HUES48 (cell line): ENCODE measurements at regions not wholly inside any gene's neighbourhood (a gene's known extent, or its start where the extent isn't known, plus 50 kb on each side); places are given as distances from the start of the nearest gene placed in this dataset.

Experiments
- H3K27ac ChIP-seq: one replicate; pipeline ENCODE4 v1.7.0; 2013; ENCODE audit warnings: low read depth, low read length, inconsistent platforms
- H3K27me3 ChIP-seq: 2 replicates; pipeline ENCODE4 v1.6.1; 2013; ENCODE audit warnings: mild to moderate bottlenecking, low read length; ENCODE audit not compliant: control insufficient read depth, insufficient read depth
- H3K36me3 ChIP-seq: 2 replicates; pipeline ENCODE4 v1.6.1; 2013; ENCODE audit warnings: low read length; ENCODE audit not compliant: control insufficient read depth, insufficient read depth
- H3K4me1 ChIP-seq: 2 replicates; pipeline ENCODE4 v1.6.1; 2013; ENCODE audit warnings: mild to moderate bottlenecking, low read length; ENCODE audit not compliant: control insufficient read depth, insufficient read depth
- H3K4me3 ChIP-seq: 2 replicates; pipeline ENCODE4 v1.5.1; 2013; ENCODE audit warnings: mild to moderate bottlenecking, low read depth, low read length
- H3K9ac ChIP-seq: 2 replicates; pipeline ENCODE4 v1.6.1; 2013; ENCODE audit warnings: mild to moderate bottlenecking, low read depth, low read length, moderate library complexity
- H3K9me3 ChIP-seq: 2 replicates; pipeline ENCODE4 v1.6.1; 2013; ENCODE audit warnings: low read length; ENCODE audit not compliant: control insufficient read depth, insufficient read depth

DNA sequence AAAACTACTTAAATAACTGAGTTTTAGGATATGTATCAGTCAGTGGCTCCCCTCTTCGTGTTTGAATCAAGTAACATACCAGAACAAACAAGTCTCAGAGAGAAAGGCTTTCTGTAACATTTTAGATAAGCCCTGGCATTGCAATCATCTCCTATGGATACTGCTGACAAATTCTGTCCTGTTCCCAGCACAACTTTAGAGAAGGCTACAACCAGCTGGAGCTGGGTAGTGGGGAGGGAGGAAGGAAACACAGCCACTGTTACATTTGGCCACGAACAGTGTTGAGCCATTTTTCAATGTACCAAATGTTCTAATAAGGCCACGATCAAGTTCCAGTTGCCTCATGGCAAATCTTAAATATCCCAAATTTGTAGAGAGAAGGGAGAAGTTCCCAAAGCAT, 511.8 kb upstream of the WWC1 start:
- no peak overlapping the region for H3K9ac ChIP-seq
- H3K27ac ChIP-seq = no peak overlapping the region
- no peaks in the 10 kb centered on the region for H3K9me3 ChIP-seq
- H3K27me3 ChIP-seq = no peaks in the 10 kb centered on the region
- no peak overlapping the region for H3K4me3 ChIP-seq
- H3K36me3 ChIP-seq = no peaks in the 10 kb centered on the region
- no peaks in the 10 kb centered on the region; the same call in 1 of the 2 replicates for H3K4me1 ChIP-seq

- Histone ChIP-seq H3K4me3 (no peak overlapping the region), H3K9ac (no peak overlapping the region), H3K4me1 (no peaks in the 10 kb centered on the region; the same call in 1 of the 2 replicates), H3K27ac (no peak overlapping the region), H3K27me3 (no peaks in the 10 kb centered on the region), H3K36me3 (no peaks in the 10 kb centered on the region), H3K9me3 (no peaks in the 10 kb centered on the region)
These were observed 511.3 kb upstream of the WWC1 start for GRCh38 chr5:167780177-167780576.

DNA sequence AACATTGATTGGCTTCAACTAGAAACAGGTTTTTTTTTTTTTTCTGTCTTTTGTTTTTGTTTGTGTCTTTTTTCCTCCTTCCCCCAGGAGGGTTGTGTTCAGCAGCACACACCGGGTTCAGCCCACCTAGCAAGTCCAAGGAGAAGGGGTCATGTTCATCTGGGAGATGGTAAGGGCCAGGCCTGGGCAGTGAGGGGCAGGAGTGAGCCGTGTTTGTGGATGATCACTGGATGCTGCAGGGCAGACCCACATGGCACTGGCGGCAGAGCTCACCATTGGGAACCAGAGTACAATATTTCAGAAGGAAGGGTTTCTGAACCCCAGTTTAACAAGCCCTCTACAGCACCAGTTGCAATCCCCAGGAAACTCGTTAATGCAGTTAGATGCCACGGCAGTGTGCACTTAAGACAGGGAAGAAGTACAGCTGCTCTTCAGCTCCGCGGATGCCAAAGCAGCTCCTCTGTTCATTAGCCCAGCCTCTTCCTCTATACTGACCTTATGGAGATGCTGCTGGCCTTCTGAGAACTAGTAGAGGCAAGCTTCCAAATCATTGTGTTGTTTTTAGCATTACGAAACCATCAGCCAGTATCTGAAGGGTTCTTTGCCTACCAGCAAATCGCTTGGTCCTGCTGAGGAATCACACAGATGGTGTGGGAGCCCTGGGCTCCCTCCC, 508.2 kb upstream of the WWC1 start:
- Histone ChIP-seq H3K4me3 (no peak overlapping the region), H3K9me3 (no peaks in the 10 kb centered on the region), H3K4me1 (no peaks in the 10 kb centered on the region), H3K27me3 (no peaks in the 10 kb centered on the region), H3K27ac (no peak overlapping the region), H3K36me3 (no peaks in the 10 kb centered on the region), H3K9ac (no peak overlapping the region)

GRCh38 chr5:167785106-167785505, 506.3 kb upstream of the WWC1 start:
- Histone ChIP-seq H3K4me3 (no peak overlapping the region), H3K27me3 (no peaks in the 10 kb centered on the region), H3K4me1 (no peaks in the 10 kb centered on the region), H3K9ac (no peak overlapping the region), H3K9me3 (no peaks in the 10 kb centered on the region), H3K36me3 (no peaks in the 10 kb centered on the region), H3K27ac (no peak overlapping the region)

- Histone ChIP-seq H3K27ac (no peak overlapping the region), H3K36me3 (no peaks in the 10 kb centered on the region), H3K9me3 (no peaks in the 10 kb centered on the region), H3K9ac (no peak overlapping the region), H3K27me3 (no peaks in the 10 kb centered on the region), H3K4me1 (no peaks in the 10 kb centered on the region), H3K4me3 (no peak overlapping the region)
These were observed 505.5 kb upstream of the WWC1 start for GRCh38 chr5:167785901-167786300.

GRCh38 chr5:167786871-167787578, 504.4 kb upstream of the WWC1 start:
- no peaks in the 10 kb centered on the region for H3K9me3 ChIP-seq
- H3K4me3 ChIP-seq = no peak overlapping the region
- no peak overlapping the region for H3K9ac ChIP-seq
- no peaks in the 10 kb centered on the region for H3K36me3 ChIP-seq
- H3K27me3 ChIP-seq = no peaks in the 10 kb centered on the region
- no peak overlapping the region for H3K27ac ChIP-seq
- peaks cover 6% of the 10 kb centered on the region for H3K4me1 ChIP-seq

- Histone ChIP-seq H3K4me3 (no peak overlapping the region), H3K4me1 (peaks cover 21% of the 10 kb centered on the region), H3K9me3 (no peaks in the 10 kb centered on the region), H3K27ac (no peak overlapping the region), H3K36me3 (no peaks in the 10 kb centered on the region), H3K27me3 (0 out of 2 replicates have a peak, but pooled peaks cover 3% of the 10 kb centered on the region), H3K9ac (no peak overlapping the region)
These were observed 501.4 kb upstream of the WWC1 start for GRCh38 chr5:167790045-167790444.

GRCh38 chr5:167790462-167791260, 500.8 kb upstream of the WWC1 start:
- Histone ChIP-seq H3K27me3 (0 out of 2 replicates have a peak, but pooled peaks cover 3% of the 10 kb centered on the region), H3K4me3 (no peak overlapping the region), H3K4me1 (peaks cover 21% of the 10 kb centered on the region), H3K36me3 (no peaks in the 10 kb centered on the region), H3K9me3 (no peaks in the 10 kb centered on the region), H3K9ac (no peak overlapping the region), H3K27ac (no peak overlapping the region)

- Histone ChIP-seq H3K4me1 (peaks cover 21% of the 10 kb centered on the region), H3K27me3 (0 out of 2 replicates have a peak, but pooled peaks cover 3% of the 10 kb centered on the region)
These were observed 498.9 kb upstream of the WWC1 start for GRCh38 chr5:167792514-167792913.

GRCh38 chr5:167793700-167794099, 497.7 kb upstream of the WWC1 start:
- Histone ChIP-seq H3K4me3 (no peak overlapping the region), H3K27ac (no peak overlapping the region), H3K4me1 (peaks cover 21% of the 10 kb centered on the region), H3K9me3 (no peaks in the 10 kb centered on the region), H3K9ac (no peak overlapping the region), H3K27me3 (0 out of 2 replicates have a peak, but pooled peaks cover 3% of the 10 kb centered on the region), H3K36me3 (no peaks in the 10 kb centered on the region)

More at GRCh38 chr5:167792514-167792913, 498.9 kb upstream of the WWC1 start:
- Histone ChIP-seq H3K4me3 (no peak overlapping the region), H3K36me3 (no peaks in the 10 kb centered on the region), H3K9ac (no peak overlapping the region), H3K27ac (peak overlapping the region; percentile 91), H3K9me3 (no peaks in the 10 kb centered on the region)
